A673 (cell line): ENCODE measurements at regions not wholly inside any gene's neighbourhood (a gene's known extent, or its start where the extent isn't known, plus 50 kb on each side); places are given as distances from the start of the nearest gene placed in this dataset.

Experiments used
- EZH2 ChIP-seq: fragments of 200-600 bp; sonication (generic); IDR thresholded peaks from 2 replicates; pipeline ENCODE4 v1.6.1; 2017; ENCODE audit warnings: borderline replicate concordance, low read depth, mild to moderate bottlenecking, mixed read lengths, antibody characterized with exemption, low read length; ENCODE audit not compliant: poor library complexity, severe bottlenecking
- TF ChIP-seq, protein P1 (sequence below): fragments of 300-800, 200-600 bp; sonication (generic); conservative IDR thresholded peaks from 2 replicates; pipeline ENCODE4 v1.5.1; 2017; ENCODE audit warnings: low read depth, mild to moderate bottlenecking, antibody characterized with exemption, low read length, moderate library complexity, mixed read lengths

DNA sequence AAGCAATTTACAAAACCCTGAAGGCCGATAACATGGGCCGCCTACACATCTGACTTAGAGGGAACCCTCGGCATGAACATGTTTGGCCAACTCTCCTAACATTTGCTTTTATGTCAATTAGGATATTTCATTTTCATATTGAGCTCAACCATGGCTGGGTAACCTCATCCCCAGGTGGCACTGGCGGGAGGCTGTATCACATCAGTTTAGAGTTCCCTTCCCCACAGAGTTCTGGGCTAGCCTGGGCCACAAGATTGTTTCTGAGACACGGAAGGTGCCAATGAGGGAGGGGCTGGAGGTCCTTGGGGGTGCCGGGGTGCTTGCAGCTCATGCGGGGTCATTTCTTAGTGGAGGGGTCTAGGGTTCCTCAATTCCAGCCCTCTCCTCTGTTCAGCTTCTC, 386.5 kb upstream of the MKI67 start:
- TF ChIP-seq, protein P1, sequence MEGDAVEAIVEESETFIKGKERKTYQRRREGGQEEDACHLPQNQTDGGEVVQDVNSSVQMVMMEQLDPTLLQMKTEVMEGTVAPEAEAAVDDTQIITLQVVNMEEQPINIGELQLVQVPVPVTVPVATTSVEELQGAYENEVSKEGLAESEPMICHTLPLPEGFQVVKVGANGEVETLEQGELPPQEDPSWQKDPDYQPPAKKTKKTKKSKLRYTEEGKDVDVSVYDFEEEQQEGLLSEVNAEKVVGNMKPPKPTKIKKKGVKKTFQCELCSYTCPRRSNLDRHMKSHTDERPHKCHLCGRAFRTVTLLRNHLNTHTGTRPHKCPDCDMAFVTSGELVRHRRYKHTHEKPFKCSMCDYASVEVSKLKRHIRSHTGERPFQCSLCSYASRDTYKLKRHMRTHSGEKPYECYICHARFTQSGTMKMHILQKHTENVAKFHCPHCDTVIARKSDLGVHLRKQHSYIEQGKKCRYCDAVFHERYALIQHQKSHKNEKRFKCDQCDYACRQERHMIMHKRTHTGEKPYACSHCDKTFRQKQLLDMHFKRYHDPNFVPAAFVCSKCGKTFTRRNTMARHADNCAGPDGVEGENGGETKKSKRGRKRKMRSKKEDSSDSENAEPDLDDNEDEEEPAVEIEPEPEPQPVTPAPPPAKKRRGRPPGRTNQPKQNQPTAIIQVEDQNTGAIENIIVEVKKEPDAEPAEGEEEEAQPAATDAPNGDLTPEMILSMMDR: no peak
- TF ChIP-seq EZH2: no peak
